CD14-positive monocyte (primary cell): ENCODE measurements at regions not wholly inside any gene's neighbourhood (a gene's known extent, or its start where the extent isn't known, plus 50 kb on each side); places are given as distances from the start of the nearest gene placed in this dataset.

Experiments
- DNase-seq, 3 donors: peaks; one replicate each; pipeline ENCODE4 v3.0.0-alpha.2; 2011 to 2022
- H2AFZ ChIP-seq: 2 replicates; pipeline ENCODE4 v1.6.0; 2012; ENCODE audit warnings: mild to moderate bottlenecking, low read depth, low read length, inconsistent platforms; ENCODE audit not compliant: insufficient read depth, poor library complexity, severe bottlenecking
- H3K27ac ChIP-seq, 2 donors: 1 replicate in 1 of 2; 2 replicates in 1 of 2; pipeline ENCODE4 v1.5.1; 2012 to 2013; ENCODE audit warnings: low read length in 2 of 2, control low read depth in 1 of 2, inconsistent platforms in 1 of 2, low read depth in 1 of 2, mild to moderate bottlenecking in 1 of 2
- H3K27me3 ChIP-seq, 2 donors: one replicate each; pipeline versions ENCODE4 v1.6.0 to v1.6.1; 2011 to 2013; ENCODE audit warnings: low read length in 2 of 2; ENCODE audit not compliant: control insufficient read depth in 2 of 2, insufficient read depth in 2 of 2
- H3K36me3 ChIP-seq, 2 donors: replicated peaks in 1 of 2; 1 replicate in 1 of 2; 2 replicates in 1 of 2; pipeline versions ENCODE4 v1.5.1 to v1.6.1; 2012 to 2013; ENCODE audit warnings: low read length in 2 of 2, control low read depth in 1 of 2, inconsistent platforms in 1 of 2, mild to moderate bottlenecking in 1 of 2; ENCODE audit not compliant: insufficient read depth in 2 of 2, control insufficient read depth in 1 of 2
- H3K4me1 ChIP-seq, 2 donors: 1 replicate in 1 of 2; 2 replicates in 1 of 2; pipeline versions ENCODE4 v1.5.1 to v1.6.1; 2012 to 2013; ENCODE audit warnings: low read length in 2 of 2, control low read depth in 1 of 2, inconsistent platforms in 1 of 2, mild to moderate bottlenecking in 1 of 2, moderate library complexity in 1 of 2; ENCODE audit not compliant: insufficient read depth in 2 of 2, control insufficient read depth in 1 of 2
- H3K4me2 ChIP-seq: replicated peaks from 2 replicates; pipeline ENCODE3; 2012; ENCODE audit warnings: low read length, moderate library complexity, mild to moderate bottlenecking; ENCODE audit not compliant: poor library complexity, severe bottlenecking; ENCODE audit errors: extremely low read depth
- H3K4me3 ChIP-seq, 3 experiments: fragments of 200-600 bp in 1 of 3; sonication (generic) in 1 of 3; replicated peaks in 1 of 3; 1 replicate in 2 of 3; 2 replicates in 1 of 3; pipeline ENCODE4 v1.5.1; 2011 to 2013; ENCODE audit warnings: low read length in 3 of 3, mild to moderate bottlenecking in 3 of 3, control low read depth in 2 of 3, low read depth in 2 of 3, inconsistent platforms in 1 of 3, moderate library complexity in 1 of 3
- H3K79me2 ChIP-seq: 2 replicates; pipeline ENCODE4 v1.6.0; 2012; ENCODE audit warnings: mild to moderate bottlenecking, control low read depth, inconsistent platforms, low read length, moderate library complexity; ENCODE audit not compliant: insufficient read depth
- H3K9ac ChIP-seq: 2 replicates; pipeline ENCODE4 v1.6.0; 2017; ENCODE audit warnings: low read length, mild to moderate bottlenecking; ENCODE audit not compliant: insufficient read depth, poor library complexity, severe bottlenecking
- H3K9me3 ChIP-seq, 2 donors: replicated peaks in 1 of 2; 1 replicate in 1 of 2; 2 replicates in 1 of 2; pipeline versions ENCODE4 v1.5.1 to v1.6.1; 2012 to 2013; ENCODE audit warnings: low read length in 2 of 2, control low read depth in 1 of 2; ENCODE audit not compliant: control insufficient read depth in 1 of 2, insufficient read depth in 1 of 2
- H4K20me1 ChIP-seq: 2 replicates; pipeline ENCODE4 v1.6.0; 2012; ENCODE audit warnings: mild to moderate bottlenecking, low read length, control low read depth, moderate library complexity; ENCODE audit not compliant: insufficient read depth
- H3K27ac Mint-ChIP-seq, 7 donors: one replicate each; pipeline ENCODE4 v1.8.0; 2020; ENCODE audit warnings: mild to moderate bottlenecking in 7 of 7, mixed read lengths in 7 of 7, moderate library complexity in 6 of 7, inconsistent platforms in 2 of 7
- H3K27me3 Mint-ChIP-seq, 3 donors: one replicate each; pipeline ENCODE4 v1.8.0; 2021 to 2022; ENCODE audit warnings: low read depth in 3 of 3, mild to moderate bottlenecking in 3 of 3, mixed read lengths in 3 of 3, moderate library complexity in 3 of 3, inconsistent platforms in 1 of 3
- H3K36me3 Mint-ChIP-seq, 2 donors: one replicate each; pipeline ENCODE4 v1.8.0; 2020; ENCODE audit warnings: mixed read lengths in 2 of 2, inconsistent platforms in 1 of 2, mild to moderate bottlenecking in 1 of 2
- H3K4me1 Mint-ChIP-seq: one replicate; pipeline ENCODE4 v1.8.0; 2020; ENCODE audit warnings: mild to moderate bottlenecking, mixed read lengths
- H3K4me3 Mint-ChIP-seq, 2 donors: one replicate each; pipeline ENCODE4 v1.8.0; 2020; ENCODE audit warnings: mild to moderate bottlenecking in 2 of 2, mixed read lengths in 2 of 2, moderate library complexity in 1 of 2
- H3K9me3 Mint-ChIP-seq, 7 donors: one replicate each; pipeline ENCODE4 v1.8.0; 2020 to 2022; ENCODE audit warnings: mixed read lengths in 7 of 7, mild to moderate bottlenecking in 6 of 7, moderate library complexity in 6 of 7, inconsistent platforms in 2 of 7
- WGBS: methylation state at CpG from one replicate; pipeline ENCODE4 v1.1.5; 2013; ENCODE audit warnings: missing lambda C conversion rate; ENCODE audit not compliant: insufficient coverage; 5-methylcytosine and 5-hydroxymethylcytosine counted together
- intact Hi-C, 2 donors: fragments of 100-400 bp; cut with micrococcal nuclease; formaldehyde crosslinking; loops; one replicate each; pipeline versions ENCODE4 v1.15.0 to v1.15.1; 2023
- TF ChIP-seq, protein P1 (sequence below): fragments of 200-600 bp; IDR thresholded peaks from one replicate; pipeline ENCODE4 v1.8.0; 2022; ENCODE audit warnings: antibody characterized with exemption, mild to moderate bottlenecking

DNA sequence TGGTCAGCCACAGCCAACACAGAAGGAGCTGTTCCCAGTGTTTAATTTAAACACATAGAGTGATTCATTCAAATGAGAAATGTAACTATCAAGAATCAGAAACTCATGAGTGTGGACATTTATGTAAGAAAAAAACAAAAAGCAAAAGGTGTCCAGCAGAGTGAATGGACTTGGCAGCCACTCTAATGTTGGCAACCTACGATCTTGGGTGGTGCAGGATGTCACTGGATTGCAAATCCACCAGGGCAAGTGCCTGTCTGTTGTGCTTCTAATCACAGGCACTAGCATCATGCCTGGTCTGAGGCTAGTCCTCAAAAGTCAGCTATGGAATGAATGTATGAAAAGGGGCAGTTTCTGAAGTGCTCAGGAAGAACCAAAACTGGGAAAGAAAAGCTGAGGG is 277.7 kb upstream of the CLNK start:
- TF ChIP-seq, protein P1, sequence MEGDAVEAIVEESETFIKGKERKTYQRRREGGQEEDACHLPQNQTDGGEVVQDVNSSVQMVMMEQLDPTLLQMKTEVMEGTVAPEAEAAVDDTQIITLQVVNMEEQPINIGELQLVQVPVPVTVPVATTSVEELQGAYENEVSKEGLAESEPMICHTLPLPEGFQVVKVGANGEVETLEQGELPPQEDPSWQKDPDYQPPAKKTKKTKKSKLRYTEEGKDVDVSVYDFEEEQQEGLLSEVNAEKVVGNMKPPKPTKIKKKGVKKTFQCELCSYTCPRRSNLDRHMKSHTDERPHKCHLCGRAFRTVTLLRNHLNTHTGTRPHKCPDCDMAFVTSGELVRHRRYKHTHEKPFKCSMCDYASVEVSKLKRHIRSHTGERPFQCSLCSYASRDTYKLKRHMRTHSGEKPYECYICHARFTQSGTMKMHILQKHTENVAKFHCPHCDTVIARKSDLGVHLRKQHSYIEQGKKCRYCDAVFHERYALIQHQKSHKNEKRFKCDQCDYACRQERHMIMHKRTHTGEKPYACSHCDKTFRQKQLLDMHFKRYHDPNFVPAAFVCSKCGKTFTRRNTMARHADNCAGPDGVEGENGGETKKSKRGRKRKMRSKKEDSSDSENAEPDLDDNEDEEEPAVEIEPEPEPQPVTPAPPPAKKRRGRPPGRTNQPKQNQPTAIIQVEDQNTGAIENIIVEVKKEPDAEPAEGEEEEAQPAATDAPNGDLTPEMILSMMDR, result no peak
- no peak overlapping the region for H2AFZ ChIP-seq
- DNase-seq, result no peak
- H3K27ac ChIP-seq, result no peak overlapping the region
- no peaks in the 10 kb centered on the region for H3K9me3 ChIP-seq
- no peak overlapping the region for H3K4me2 ChIP-seq
- no peak overlapping the region for H3K9ac ChIP-seq
- H3K4me1 Mint-ChIP-seq, result no peaks in the 10 kb centered on the region
- WGBS, result 100% methylated on average over 1 of the region's 1 CpG
- no peaks in the 10 kb centered on the region for H3K27me3 ChIP-seq
- H3K4me1 ChIP-seq, result no peaks in the 10 kb centered on the region
- H3K36me3 Mint-ChIP-seq, result no peaks in the 10 kb centered on the region
- H3K4me3 Mint-ChIP-seq, result no peak overlapping the region
- H3K9me3 Mint-ChIP-seq, result peaks cover 0 to 2% (median 0%) of the 10 kb centered on the region in 7 donors
- intact Hi-C loops, result no loop called here
- no peaks in the 10 kb centered on the region for H4K20me1 ChIP-seq
- no peak overlapping the region for H3K27ac Mint-ChIP-seq
- H3K36me3 ChIP-seq, result no peaks in the 10 kb centered on the region
- H3K27me3 Mint-ChIP-seq, result peaks cover 3 to 4% (median 4%) of the 10 kb centered on the region in 3 donors
- no peak overlapping the region for H3K4me3 ChIP-seq
- no peaks in the 10 kb centered on the region for H3K79me2 ChIP-seq

DNA sequence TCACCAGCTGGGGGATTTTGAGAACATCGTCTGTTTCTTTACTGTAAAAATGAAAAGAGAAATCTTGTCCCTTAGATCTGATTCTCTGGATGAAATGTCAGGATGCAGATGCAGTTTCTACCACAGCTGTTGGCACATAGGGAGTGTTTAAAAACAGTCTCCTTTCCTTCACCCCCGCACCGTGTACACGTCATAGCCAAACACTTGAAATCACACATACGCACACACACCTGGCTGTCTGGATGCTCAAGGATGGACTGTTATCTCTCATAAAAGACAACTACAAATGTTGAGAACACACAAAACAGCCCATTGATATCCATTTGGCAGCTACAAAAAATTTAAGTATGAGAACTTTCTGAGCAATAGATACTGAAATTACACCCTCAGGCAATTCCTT is 275.8 kb upstream of the CLNK start:
- Mint-ChIP-seq H3K4me3 (no peak overlapping the region), H3K27ac (no peak overlapping the region), H3K36me3 (no peaks in the 10 kb centered on the region), H3K9me3 (peaks cover 0 to 2% (median 0%) of the 10 kb centered on the region in 7 donors), H3K4me1 (no peaks in the 10 kb centered on the region), H3K27me3 (peaks cover 3 to 4% (median 4%) of the 10 kb centered on the region in 3 donors)
- 94% methylated on average over 4 of the region's 5 CpGs for WGBS
- Histone ChIP-seq H3K4me1 (no peaks in the 10 kb centered on the region), H3K4me3 (no peak overlapping the region), H3K27me3 (no peaks in the 10 kb centered on the region), H3K27ac (no peak overlapping the region), H2AFZ (no peak overlapping the region), H3K9me3 (no peaks in the 10 kb centered on the region), H3K9ac (no peak overlapping the region), H4K20me1 (no peaks in the 10 kb centered on the region), H3K79me2 (no peaks in the 10 kb centered on the region), H3K36me3 (no peaks in the 10 kb centered on the region), H3K4me2 (no peak overlapping the region)
- DNase-seq, result no peak
- intact Hi-C loops, result no loop called here
- TF ChIP-seq, protein P1, result no peak
